Lower leg skin (tissue), 3 donors: ENCODE measurements at regions not wholly inside any gene's neighbourhood (a gene's known extent, or its start where the extent isn't known, plus 50 kb on each side); places are given as distances from the start of the nearest gene placed in this dataset.
"Not testable (repeated sequence)": the region's sequence is repeated elsewhere in the genome, so short reads cannot be mapped to it uniquely, and the experiment has no call there.

Experiments
- POLR2A ChIP-seq, 2 donors: fragments of 450-650 bp; IDR thresholded peaks; one replicate each; pipeline ENCODE4 v1.6.1; 2016 to 2017; ENCODE audit warnings: antibody characterized with exemption in 2 of 2, mild to moderate bottlenecking in 1 of 2, moderate library complexity in 1 of 2
- TF ChIP-seq, protein P1 (sequence below), 3 donors: fragments of 450-650 bp; IDR thresholded peaks; one replicate each; pipeline ENCODE4 v1.5.1; 2016; ENCODE audit warnings: antibody characterized with exemption in 3 of 3, mild to moderate bottlenecking in 3 of 3, moderate library complexity in 2 of 3

DNA sequence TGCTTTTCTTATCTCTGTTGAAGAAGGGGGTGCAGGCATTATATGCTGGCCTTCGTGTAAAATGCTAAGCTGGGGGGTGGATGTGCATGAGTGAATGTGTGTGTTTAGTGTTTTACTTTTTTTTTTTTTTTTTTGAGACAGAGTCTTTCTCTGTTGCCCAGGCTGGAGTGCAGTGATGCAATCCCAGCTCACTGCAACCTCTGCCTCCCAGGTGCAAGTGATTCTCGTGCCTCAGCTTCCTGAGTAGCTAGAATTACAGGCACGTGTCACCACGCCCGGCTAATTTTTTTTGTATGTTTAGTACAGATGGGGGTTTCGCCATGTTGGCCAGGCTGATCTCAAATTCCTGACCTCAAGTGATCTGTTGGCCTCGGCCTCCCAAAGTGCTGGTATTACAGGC, 55.8 kb upstream of the SCAF4 start:
- not testable (repeated sequence) for TF ChIP-seq POLR2A (IDR thresholded peaks at IDR 0.05)
- TF ChIP-seq, protein P1, sequence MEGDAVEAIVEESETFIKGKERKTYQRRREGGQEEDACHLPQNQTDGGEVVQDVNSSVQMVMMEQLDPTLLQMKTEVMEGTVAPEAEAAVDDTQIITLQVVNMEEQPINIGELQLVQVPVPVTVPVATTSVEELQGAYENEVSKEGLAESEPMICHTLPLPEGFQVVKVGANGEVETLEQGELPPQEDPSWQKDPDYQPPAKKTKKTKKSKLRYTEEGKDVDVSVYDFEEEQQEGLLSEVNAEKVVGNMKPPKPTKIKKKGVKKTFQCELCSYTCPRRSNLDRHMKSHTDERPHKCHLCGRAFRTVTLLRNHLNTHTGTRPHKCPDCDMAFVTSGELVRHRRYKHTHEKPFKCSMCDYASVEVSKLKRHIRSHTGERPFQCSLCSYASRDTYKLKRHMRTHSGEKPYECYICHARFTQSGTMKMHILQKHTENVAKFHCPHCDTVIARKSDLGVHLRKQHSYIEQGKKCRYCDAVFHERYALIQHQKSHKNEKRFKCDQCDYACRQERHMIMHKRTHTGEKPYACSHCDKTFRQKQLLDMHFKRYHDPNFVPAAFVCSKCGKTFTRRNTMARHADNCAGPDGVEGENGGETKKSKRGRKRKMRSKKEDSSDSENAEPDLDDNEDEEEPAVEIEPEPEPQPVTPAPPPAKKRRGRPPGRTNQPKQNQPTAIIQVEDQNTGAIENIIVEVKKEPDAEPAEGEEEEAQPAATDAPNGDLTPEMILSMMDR (IDR thresholded peaks at IDR 0.05), result not testable (repeated sequence)
